PC-9 (cell line): ENCODE measurements at regions not wholly inside any gene's neighbourhood (a gene's known extent, or its start where the extent isn't known, plus 50 kb on each side); places are given as distances from the start of the nearest gene placed in this dataset.

Experiments used
- CTCF ChIP-seq: fragments of 200-600 bp; sonication (generic); conservative IDR thresholded peaks from 2 replicates; pipeline ENCODE4 v1.6.1; 2017; ENCODE audit warnings: mixed run types, antibody characterized with exemption, mild to moderate bottlenecking, moderate library complexity
- EZH2 ChIP-seq: fragments of 200-600 bp; sonication (generic); IDR thresholded peaks from 2 replicates; pipeline ENCODE4 v1.8.0; 2017; ENCODE audit warnings: antibody characterized with exemption, low read depth

- TF ChIP-seq CTCF (no peak), EZH2 (no peak)
Measured at GRCh38 chr2:156689939-156690338, 253.8 kb downstream of the GPD2 start.
